ENCODE measurements at regions not wholly inside any gene's neighbourhood (a gene's known extent, or its start where the extent isn't known, plus 50 kb on each side); places are given as distances from the start of the nearest gene placed in this dataset.

DNA sequence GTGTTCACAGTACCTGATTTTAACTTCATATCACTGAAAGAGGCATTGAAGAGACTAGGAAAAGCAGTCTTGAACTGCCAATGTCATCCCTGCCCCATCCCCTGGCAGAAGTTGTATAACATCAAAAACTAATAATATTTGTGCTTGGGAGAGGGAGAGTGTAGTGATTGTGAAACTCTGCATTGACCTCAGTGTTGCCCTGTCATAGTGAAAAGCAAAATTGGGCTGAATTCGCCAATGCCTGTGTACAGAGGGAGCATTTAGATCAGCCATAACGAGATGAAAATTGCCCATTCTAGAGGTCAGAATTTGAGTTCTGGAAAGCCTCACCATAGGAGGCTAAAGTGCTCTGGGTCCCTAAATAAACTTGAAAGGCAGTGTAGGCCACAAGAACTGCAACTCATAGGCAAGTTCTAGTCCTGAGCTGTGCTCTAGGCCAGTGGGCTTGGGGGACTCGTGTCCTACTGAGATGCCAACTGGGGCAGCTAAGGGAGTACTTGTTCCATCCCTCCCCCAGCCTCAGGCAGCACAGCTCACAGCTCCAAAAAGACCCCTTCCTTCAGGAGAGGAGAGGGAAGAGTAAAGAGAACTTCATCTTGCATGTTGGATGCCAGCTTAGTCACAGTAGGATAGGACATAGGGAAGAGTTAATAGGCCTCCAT lies 855.6 kb downstream of the TSN start:
- Histone ChIP-seq H4K20me1 (ENCODE audit: low read depth) (no peaks in the 10 kb centered on the region), H3K4me2 (no peak overlapping the region), H3F3A (ENCODE audit: low read depth) (no peaks in the 10 kb centered on the region), H2AFZ (replicated peaks) (no peak overlapping the region), H3K9me3 (ENCODE audit: low read depth) (no peaks in the 10 kb centered on the region), H3K27ac (no peak overlapping the region), H3K36me3 (no peaks in the 10 kb centered on the region), H3K4me1 (no peaks in the 10 kb centered on the region), H3K4me3 (no peak overlapping the region), H3K79me2 (ENCODE audit: low read depth) (no peaks in the 10 kb centered on the region), H3K9ac (no peak overlapping the region), H3K27me3 (no peaks in the 10 kb centered on the region)
- no peak for DNase-seq (ENCODE audit: low spot score)
- no peak overlapping the region for H3K27ac Mint-ChIP-seq
- no peak for TF ChIP-seq EZH2 (IDR thresholded peaks at IDR 0.05)
- TF ChIP-seq EZH2phosphoT487 (IDR thresholded peaks at IDR 0.05), result no peak
- TF ChIP-seq, protein P1, sequence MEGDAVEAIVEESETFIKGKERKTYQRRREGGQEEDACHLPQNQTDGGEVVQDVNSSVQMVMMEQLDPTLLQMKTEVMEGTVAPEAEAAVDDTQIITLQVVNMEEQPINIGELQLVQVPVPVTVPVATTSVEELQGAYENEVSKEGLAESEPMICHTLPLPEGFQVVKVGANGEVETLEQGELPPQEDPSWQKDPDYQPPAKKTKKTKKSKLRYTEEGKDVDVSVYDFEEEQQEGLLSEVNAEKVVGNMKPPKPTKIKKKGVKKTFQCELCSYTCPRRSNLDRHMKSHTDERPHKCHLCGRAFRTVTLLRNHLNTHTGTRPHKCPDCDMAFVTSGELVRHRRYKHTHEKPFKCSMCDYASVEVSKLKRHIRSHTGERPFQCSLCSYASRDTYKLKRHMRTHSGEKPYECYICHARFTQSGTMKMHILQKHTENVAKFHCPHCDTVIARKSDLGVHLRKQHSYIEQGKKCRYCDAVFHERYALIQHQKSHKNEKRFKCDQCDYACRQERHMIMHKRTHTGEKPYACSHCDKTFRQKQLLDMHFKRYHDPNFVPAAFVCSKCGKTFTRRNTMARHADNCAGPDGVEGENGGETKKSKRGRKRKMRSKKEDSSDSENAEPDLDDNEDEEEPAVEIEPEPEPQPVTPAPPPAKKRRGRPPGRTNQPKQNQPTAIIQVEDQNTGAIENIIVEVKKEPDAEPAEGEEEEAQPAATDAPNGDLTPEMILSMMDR (IDR thresholded peaks at IDR 0.05), result no peak
- H3K4me1 Mint-ChIP-seq, result no peaks in the 10 kb centered on the region
- no peaks in the 10 kb centered on the region for H3K9me3 Mint-ChIP-seq
- H3K27me3 Mint-ChIP-seq (ENCODE audit: insufficient read depth, low read depth), result no peaks in the 10 kb centered on the region
- H3K36me3 Mint-ChIP-seq, result no peaks in the 10 kb centered on the region
- no peak overlapping the region for H3K4me3 Mint-ChIP-seq

DNA sequence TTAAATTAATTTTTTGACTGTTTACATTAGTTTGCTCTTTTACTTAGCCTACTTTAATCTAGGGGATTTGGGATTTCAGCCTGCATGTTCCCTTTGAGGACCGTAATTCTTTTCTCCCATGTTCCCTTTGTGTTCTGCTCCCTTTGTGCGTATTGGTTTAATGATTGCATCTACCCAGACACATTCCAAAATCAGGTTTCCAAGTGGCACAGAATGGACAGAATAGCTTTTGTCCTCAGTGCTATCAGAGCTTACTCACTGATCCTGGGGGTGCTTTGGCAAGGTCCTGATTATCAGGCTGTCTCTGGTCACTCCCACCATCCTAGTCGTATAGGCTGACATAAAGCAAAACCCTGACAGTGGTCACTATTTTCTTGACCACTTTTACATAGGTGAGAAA lies 867.5 kb downstream of the TSN start:
- no peak overlapping the region for H3K4me3 Mint-ChIP-seq

DNA sequence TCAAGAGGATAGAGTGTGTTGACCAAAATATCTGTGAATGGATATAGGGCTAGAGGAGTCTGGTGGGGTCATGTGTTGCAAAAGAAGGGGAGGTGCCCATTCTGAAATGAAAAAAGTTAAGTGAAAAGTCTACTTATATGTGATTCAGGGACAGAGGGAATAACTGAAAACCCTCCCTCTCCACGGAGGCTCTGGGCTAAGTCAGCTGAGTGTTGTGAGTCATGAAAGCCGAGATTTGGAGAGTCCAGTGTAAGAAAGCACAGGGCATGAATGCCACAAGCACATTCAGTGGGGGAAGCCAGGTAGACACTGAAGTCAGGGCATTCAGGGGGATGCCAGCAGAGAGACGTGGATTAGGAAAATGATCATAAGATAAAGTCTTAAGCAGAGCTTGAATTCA lies 871.9 kb downstream of the TSN start:
- H3K79me2 ChIP-seq (ENCODE audit: low read depth), result no peaks in the 10 kb centered on the region
- TF ChIP-seq EZH2phosphoT487 (IDR thresholded peaks at IDR 0.05) (no peak), EZH2 (IDR thresholded peaks at IDR 0.05) (no peak)
- TF ChIP-seq, protein P1 (IDR thresholded peaks at IDR 0.05), result no peak

More for the DNA sequence above, 867.5 kb downstream of the TSN start:
- Mint-ChIP-seq H3K27me3 (ENCODE audit: insufficient read depth, low read depth) (no peaks in the 10 kb centered on the region), H3K36me3 (no peaks in the 10 kb centered on the region), H3K9me3 (peaks cover 8% of the 10 kb centered on the region), H3K27ac (peak overlapping the region; percentile 54), H3K4me1 (peaks cover 10% of the 10 kb centered on the region)
- DNase-seq (ENCODE audit: low spot score), result peak; percentile 60
- no peak for TF ChIP-seq EZH2 (IDR thresholded peaks at IDR 0.05)
- TF ChIP-seq, protein P1 (IDR thresholded peaks at IDR 0.05), result no peak
- TF ChIP-seq EZH2phosphoT487 (IDR thresholded peaks at IDR 0.05), result peak; percentile 74
- no peaks in the 10 kb centered on the region for H3K27me3 ChIP-seq
- H3K4me1 ChIP-seq, result peaks cover 12% of the 10 kb centered on the region
- H3K4me3 ChIP-seq, result no peak overlapping the region
- H3F3A ChIP-seq (ENCODE audit: low read depth), result no peaks in the 10 kb centered on the region
- no peaks in the 10 kb centered on the region for H3K79me2 ChIP-seq (ENCODE audit: low read depth)
- no peaks in the 10 kb centered on the region for H4K20me1 ChIP-seq (ENCODE audit: low read depth)
- H2AFZ ChIP-seq (replicated peaks), result peak overlapping the region; percentile 7
- no peaks in the 10 kb centered on the region for H3K36me3 ChIP-seq
- no peaks in the 10 kb centered on the region for H3K9me3 ChIP-seq (ENCODE audit: low read depth)
- H3K4me2 ChIP-seq, result peak overlapping the region; percentile 29
- H3K9ac ChIP-seq, result no peak overlapping the region
- H3K27ac ChIP-seq, result no peak overlapping the region

More for the DNA sequence above, 871.9 kb downstream of the TSN start:
- H2AFZ ChIP-seq (replicated peaks), result no peak overlapping the region
- no peaks in the 10 kb centered on the region for H4K20me1 ChIP-seq (ENCODE audit: low read depth)
- H3F3A ChIP-seq (ENCODE audit: low read depth), result no peaks in the 10 kb centered on the region
- peaks cover 12% of the 10 kb centered on the region for H3K4me1 ChIP-seq
- Mint-ChIP-seq H3K4me3 (no peak overlapping the region), H3K27ac (peak overlapping the region; percentile 7), H3K36me3 (no peaks in the 10 kb centered on the region), H3K27me3 (ENCODE audit: insufficient read depth, low read depth) (no peaks in the 10 kb centered on the region), H3K4me1 (peaks cover 10% of the 10 kb centered on the region), H3K9me3 (no peaks in the 10 kb centered on the region)
- no peak overlapping the region for H3K4me3 ChIP-seq
- no peak for DNase-seq (ENCODE audit: low spot score)
- no peak overlapping the region for H3K9ac ChIP-seq
- no peak overlapping the region for H3K27ac ChIP-seq
- H3K27me3 ChIP-seq, result no peaks in the 10 kb centered on the region
- no peak overlapping the region for H3K4me2 ChIP-seq
- H3K36me3 ChIP-seq, result no peaks in the 10 kb centered on the region
- H3K9me3 ChIP-seq (ENCODE audit: low read depth), result no peaks in the 10 kb centered on the region

All from neural progenitor cell (in vitro differentiated cells).